IMR-90 (cell line): ENCODE measurements at regions not wholly inside any gene's neighbourhood (a gene's known extent, or its start where the extent isn't known, plus 50 kb on each side); places are given as distances from the start of the nearest gene placed in this dataset.

Source experiments
- ATAC-seq: fragments of 200-7000 bp; cut with Tn5 transposase; 2 replicates; pipeline ENCODE4 v1.9.1; 2020; ENCODE audit warnings: low read depth, mild to moderate bottlenecking, moderate library complexity
- BruUV-seq: library from RNA; stranded (reverse); fragments of 400-500 nt; replicated peaks from 2 replicates; lab custom pipeline; 2021; lab: Mats Ljungman, UMichigan
- CTCF ChIA-PET: fragments of 300-600 bp; formaldehyde crosslinking; extraction: SDS; loops from one replicate; lab custom pipeline; 2021; ENCODE audit warnings: antibody characterized with exemption; lab: Yijun Ruan, JAX
- POLR2A ChIA-PET: fragments of 300-600 bp; sonication (Branson Sonifier 250); formaldehyde crosslinking; loops from one replicate; lab custom pipeline; 2022; ENCODE audit warnings: antibody characterized with exemption; ENCODE audit not compliant: unreplicated experiment; lab: Charles Lee
- DNase-seq: peaks from one replicate; pipeline ENCODE4 v3.0.0; 2013
- H2AFZ ChIP-seq: replicated peaks from 2 replicates; pipeline ENCODE3; 2013; ENCODE audit warnings: low read length, mild to moderate bottlenecking; ENCODE audit not compliant: poor library complexity
- H2AK5ac ChIP-seq: 2 replicates; pipeline ENCODE4 v1.6.1; 2013; ENCODE audit warnings: low read depth, low read length, inconsistent platforms
- H2AK9ac ChIP-seq: replicated peaks from 2 replicates; pipeline ENCODE3; 2013; ENCODE audit warnings: mild to moderate bottlenecking, low read depth, low read length, moderate library complexity; ENCODE audit not compliant: poor library complexity
- H2BK120ac ChIP-seq: 2 replicates; pipeline ENCODE4 v1.6.1; 2013; ENCODE audit warnings: low read depth, low read length, inconsistent platforms
- H2BK15ac ChIP-seq: 3 replicates; pipeline ENCODE4 v1.6.1; 2013; ENCODE audit warnings: low read depth, low read length, inconsistent platforms
- H2BK20ac ChIP-seq: 2 replicates; pipeline ENCODE4 v1.6.1; 2013; ENCODE audit warnings: low read depth, mild to moderate bottlenecking, inconsistent platforms, low read length, moderate library complexity
- H2BK5ac ChIP-seq: 2 replicates; pipeline ENCODE4 v1.6.1; 2013; ENCODE audit warnings: mild to moderate bottlenecking, low read depth, low read length, inconsistent platforms; ENCODE audit not compliant: poor library complexity, severe bottlenecking
- H3K14ac ChIP-seq: replicated peaks from 2 replicates; pipeline ENCODE4 v1.6.1; 2013; ENCODE audit warnings: low read depth, low read length, inconsistent platforms
- H3K18ac ChIP-seq: 2 replicates; pipeline ENCODE4 v1.6.1; 2013; ENCODE audit warnings: low read depth, low read length, control low read depth
- H3K23ac ChIP-seq: 2 replicates; pipeline ENCODE4 v1.6.1; 2013; ENCODE audit warnings: low read depth, low read length, inconsistent platforms
- H3K27ac ChIP-seq: 2 replicates; pipeline ENCODE4 v1.5.1; 2013; ENCODE audit warnings: mild to moderate bottlenecking, control low read depth, low read length; ENCODE audit not compliant: insufficient read depth
- H3K27me3 ChIP-seq: 2 replicates; pipeline ENCODE4 v1.6.1; 2013; ENCODE audit warnings: low read length; ENCODE audit not compliant: control insufficient read depth, insufficient read depth
- H3K36me3 ChIP-seq: 2 replicates; pipeline ENCODE4 v1.6.1; 2013; ENCODE audit warnings: low read length, mixed read lengths; ENCODE audit not compliant: control insufficient read depth, insufficient read depth
- H3K4ac ChIP-seq: 2 replicates; pipeline ENCODE4 v1.6.1; 2013; ENCODE audit warnings: low read depth, low read length, inconsistent platforms
- H3K4me1 ChIP-seq: 2 replicates; pipeline ENCODE4 v1.6.1; 2013; ENCODE audit warnings: low read length, mixed read lengths; ENCODE audit not compliant: control insufficient read depth, insufficient read depth
- H3K4me2 ChIP-seq: 2 replicates; pipeline ENCODE4 v1.6.1; 2013; ENCODE audit warnings: low read depth, mild to moderate bottlenecking, control low read depth, low read length, moderate library complexity
- H3K4me3 ChIP-seq: 2 replicates; pipeline ENCODE4 v1.5.1; 2013; ENCODE audit warnings: low read depth, mild to moderate bottlenecking, control low read depth, low read length, moderate library complexity; ENCODE audit not compliant: insufficient read depth
- H3K56ac ChIP-seq: 2 replicates; pipeline ENCODE4 v1.6.1; 2013; ENCODE audit warnings: low read length, inconsistent platforms; ENCODE audit not compliant: insufficient read depth; ENCODE audit errors: extremely low read depth
- H3K79me1 ChIP-seq, 2 experiments: 2 replicates each; pipeline ENCODE4 v1.6.1; 2013; ENCODE audit warnings: low read length in 2 of 2, inconsistent platforms in 1 of 2, low read depth in 1 of 2
- H3K9ac ChIP-seq: 2 replicates; pipeline ENCODE4 v1.6.1; 2013; ENCODE audit warnings: low read depth, low read length, control low read depth
- H3K9me1 ChIP-seq: 2 replicates; pipeline ENCODE4 v1.6.1; 2013; ENCODE audit warnings: low read length, inconsistent platforms; ENCODE audit not compliant: insufficient read depth
- H3K9me3 ChIP-seq: 2 replicates; pipeline ENCODE4 v1.6.1; 2013; ENCODE audit warnings: low read length; ENCODE audit not compliant: control insufficient read depth, insufficient read depth
- H4K20me1 ChIP-seq: 2 replicates; pipeline ENCODE4 v1.6.1; 2013; ENCODE audit warnings: low read length, inconsistent platforms; ENCODE audit not compliant: insufficient read depth
- H4K5ac ChIP-seq: 2 replicates; pipeline ENCODE4 v1.6.1; 2013; ENCODE audit warnings: mild to moderate bottlenecking, low read depth, low read length, control low read depth
- H4K8ac ChIP-seq, 2 experiments: 2 replicates each; pipeline ENCODE4 v1.6.1; 2013; ENCODE audit warnings: low read depth in 2 of 2, low read length in 2 of 2, control low read depth in 1 of 2, inconsistent platforms in 1 of 2
- H4K91ac ChIP-seq: 2 replicates; pipeline ENCODE4 v1.6.1; 2013; ENCODE audit warnings: low read depth, low read length, inconsistent platforms; ENCODE audit not compliant: insufficient read depth
- BHLHE40 ChIP-seq: fragments of 150-350 bp; IDR thresholded peaks from 2 replicates; pipeline ENCODE4 v1.6.1; 2016; ENCODE audit warnings: mild to moderate bottlenecking, low read depth, low read length
- CEBPB ChIP-seq: IDR thresholded peaks from 2 replicates; pipeline ENCODE4 v1.6.1; 2012; ENCODE audit warnings: low read depth, low read length, improper control_type of control experiment
- CHD1 ChIP-seq: IDR thresholded peaks from 2 replicates; pipeline ENCODE4 v1.6.1; 2012; ENCODE audit warnings: low read depth, low read length, improper control_type of control experiment
- FOS ChIP-seq: fragments of 150-350 bp; IDR thresholded peaks from 2 replicates; pipeline ENCODE4 v1.6.1; 2016; ENCODE audit warnings: low read depth, low read length
- MAFK ChIP-seq: IDR thresholded peaks from 2 replicates; pipeline ENCODE4 v1.6.1; 2012; ENCODE audit warnings: low read depth, low read length, improper control_type of control experiment
- MAZ ChIP-seq: IDR thresholded peaks from 2 replicates; pipeline ENCODE4 v1.6.1; 2012; ENCODE audit warnings: low read depth, mild to moderate bottlenecking, low read length, improper control_type of control experiment, moderate library complexity, borderline replicate concordance
- MXI1 ChIP-seq: IDR thresholded peaks from 2 replicates; pipeline ENCODE4 v1.6.1; 2012; ENCODE audit warnings: low read depth, mild to moderate bottlenecking, low read length, moderate library complexity, borderline replicate concordance
- POLR2A ChIP-seq: IDR thresholded peaks from 2 replicates; pipeline ENCODE4 v1.6.1; 2012; ENCODE audit warnings: mild to moderate bottlenecking, low read depth, low read length
- RAD21 ChIP-seq: IDR thresholded peaks from 2 replicates; pipeline ENCODE4 v1.6.1; 2012; ENCODE audit warnings: low read length, improper control_type of control experiment
- RCOR1 ChIP-seq: IDR thresholded peaks from 2 replicates; pipeline ENCODE4 v1.6.1; 2012; ENCODE audit warnings: mild to moderate bottlenecking, low read length, improper control_type of control experiment; ENCODE audit not compliant: insufficient replicate concordance
- RFX5 ChIP-seq: IDR thresholded peaks from 2 replicates; pipeline ENCODE4 v1.8.0; 2012; ENCODE audit warnings: low read depth, mild to moderate bottlenecking, low read length, moderate library complexity
- SMC3 ChIP-seq: fragments of 150-350 bp; IDR thresholded peaks from 2 replicates; pipeline ENCODE4 v1.6.1; 2016; ENCODE audit warnings: low read depth, mild to moderate bottlenecking, antibody characterized with exemption, low read length, moderate library complexity
- dilution Hi-C: fragments of 300-500 bp; cut with HindIII; formaldehyde crosslinking; loops from one replicate; pipeline ENCODE4 v1.14.3; 2018; ENCODE audit warnings: low sequenced_read_pairs; ENCODE audit not compliant: unreplicated experiment
- in situ Hi-C: fragments of 300-500 bp; cut with MboI; formaldehyde crosslinking; loops from 3 replicates; pipeline ENCODE4 v1.14.3; 2019; ENCODE audit warnings: low sequenced_read_pairs, inconsistent platforms, mixed read lengths
- intact Hi-C: fragments of 100-400 bp; cut with micrococcal nuclease; formaldehyde crosslinking; loops from 2 replicates; pipeline ENCODE4 v1.10.0; 2022
- TF ChIP-seq, protein P1 (sequence below): conservative IDR thresholded peaks from 2 replicates; pipeline ENCODE4 v1.5.1; 2012; ENCODE audit warnings: mild to moderate bottlenecking, low read depth, low read length, improper control_type of control experiment
- TF ChIP-seq, protein P2 (sequence below): fragments of 150-350 bp; IDR thresholded peaks from 2 replicates; pipeline ENCODE4 v1.6.1; 2016; ENCODE audit warnings: low read depth, mild to moderate bottlenecking, low read length, moderate library complexity, borderline replicate concordance

DNA sequence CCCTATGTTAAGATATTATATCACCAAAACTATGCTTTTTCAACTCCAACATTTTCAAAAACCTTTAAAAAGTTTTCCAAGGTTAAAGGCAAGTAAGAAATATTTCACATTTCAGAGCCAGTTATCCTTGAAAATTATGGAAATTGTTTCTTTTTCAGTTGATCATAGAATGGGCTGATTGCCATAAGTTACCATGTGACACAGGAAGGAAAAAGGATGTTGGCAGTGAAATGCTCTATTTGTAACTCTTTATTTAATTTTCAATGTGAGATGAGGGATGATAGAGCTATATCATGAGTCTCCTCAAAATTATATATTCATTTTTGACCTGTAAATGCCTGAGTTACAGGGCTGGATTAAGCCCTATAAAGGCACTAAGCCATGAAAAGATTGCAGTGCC is 93.0 kb upstream of the PLS3 start:
- H3K9me1 ChIP-seq, result no peaks in the 10 kb centered on the region
- H3K56ac ChIP-seq, result no peak overlapping the region
- no peak overlapping the region for H4K8ac ChIP-seq
- H3K4me3 ChIP-seq, result no peak overlapping the region
- no peak overlapping the region for H3K23ac ChIP-seq
- H3K18ac ChIP-seq, result no peak overlapping the region
- H3K27ac ChIP-seq, result no peak overlapping the region
- H2AK9ac ChIP-seq, result no peak overlapping the region
- no peak overlapping the region for H3K9ac ChIP-seq
- in situ Hi-C loops (no loop called here), intact Hi-C loops (no loop called here), dilution Hi-C loops (no loop called here)
- H3K9me3 ChIP-seq, result no peaks in the 10 kb centered on the region
- no TSS peak for BruUV-seq
- no peaks in the 10 kb centered on the region for H3K36me3 ChIP-seq
- H3K14ac ChIP-seq, result no peak overlapping the region
- no peaks in the 10 kb centered on the region for H3K4me1 ChIP-seq
- no peak overlapping the region for H3K4me2 ChIP-seq
- no peak overlapping the region for H2BK5ac ChIP-seq
- no peak overlapping the region for H2AFZ ChIP-seq
- H4K91ac ChIP-seq, result no peak overlapping the region
- H3K4ac ChIP-seq, result no peak overlapping the region
- H2BK15ac ChIP-seq, result no peak overlapping the region
- ATAC-seq (no peak), DNase-seq (no peak)
- TF ChIP-seq BHLHE40 (no peak), POLR2A (no peak), RAD21 (no peak), FOS (no peak), CEBPB (no peak), MXI1 (no peak), CHD1 (no peak), RFX5 (no peak), MAFK (no peak), RCOR1 (no peak), MAZ (no peak), SMC3 (no peak)
- TF ChIP-seq, protein P1, sequence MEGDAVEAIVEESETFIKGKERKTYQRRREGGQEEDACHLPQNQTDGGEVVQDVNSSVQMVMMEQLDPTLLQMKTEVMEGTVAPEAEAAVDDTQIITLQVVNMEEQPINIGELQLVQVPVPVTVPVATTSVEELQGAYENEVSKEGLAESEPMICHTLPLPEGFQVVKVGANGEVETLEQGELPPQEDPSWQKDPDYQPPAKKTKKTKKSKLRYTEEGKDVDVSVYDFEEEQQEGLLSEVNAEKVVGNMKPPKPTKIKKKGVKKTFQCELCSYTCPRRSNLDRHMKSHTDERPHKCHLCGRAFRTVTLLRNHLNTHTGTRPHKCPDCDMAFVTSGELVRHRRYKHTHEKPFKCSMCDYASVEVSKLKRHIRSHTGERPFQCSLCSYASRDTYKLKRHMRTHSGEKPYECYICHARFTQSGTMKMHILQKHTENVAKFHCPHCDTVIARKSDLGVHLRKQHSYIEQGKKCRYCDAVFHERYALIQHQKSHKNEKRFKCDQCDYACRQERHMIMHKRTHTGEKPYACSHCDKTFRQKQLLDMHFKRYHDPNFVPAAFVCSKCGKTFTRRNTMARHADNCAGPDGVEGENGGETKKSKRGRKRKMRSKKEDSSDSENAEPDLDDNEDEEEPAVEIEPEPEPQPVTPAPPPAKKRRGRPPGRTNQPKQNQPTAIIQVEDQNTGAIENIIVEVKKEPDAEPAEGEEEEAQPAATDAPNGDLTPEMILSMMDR, result no peak
- TF ChIP-seq, protein P2, sequence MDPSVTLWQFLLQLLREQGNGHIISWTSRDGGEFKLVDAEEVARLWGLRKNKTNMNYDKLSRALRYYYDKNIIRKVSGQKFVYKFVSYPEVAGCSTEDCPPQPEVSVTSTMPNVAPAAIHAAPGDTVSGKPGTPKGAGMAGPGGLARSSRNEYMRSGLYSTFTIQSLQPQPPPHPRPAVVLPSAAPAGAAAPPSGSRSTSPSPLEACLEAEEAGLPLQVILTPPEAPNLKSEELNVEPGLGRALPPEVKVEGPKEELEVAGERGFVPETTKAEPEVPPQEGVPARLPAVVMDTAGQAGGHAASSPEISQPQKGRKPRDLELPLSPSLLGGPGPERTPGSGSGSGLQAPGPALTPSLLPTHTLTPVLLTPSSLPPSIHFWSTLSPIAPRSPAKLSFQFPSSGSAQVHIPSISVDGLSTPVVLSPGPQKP, result no peak
- H3K79me1 ChIP-seq, result no peaks in the 10 kb centered on the region
- ChIA-PET CTCF (no interaction called here), POLR2A (no interaction called here)
- no peaks in the 10 kb centered on the region for H4K20me1 ChIP-seq
- no peak overlapping the region for H2BK20ac ChIP-seq
- no peak overlapping the region for H4K5ac ChIP-seq
- H2BK120ac ChIP-seq, result no peak overlapping the region
- H2AK5ac ChIP-seq, result no peak overlapping the region
- H3K27me3 ChIP-seq, result peaks cover 4% of the 10 kb centered on the region; the same call in 1 of the 2 replicates
